ENCODE measurements at regions not wholly inside any gene's neighbourhood (a gene's known extent, or its start where the extent isn't known, plus 50 kb on each side); places are given as distances from the start of the nearest gene placed in this dataset.

DNA sequence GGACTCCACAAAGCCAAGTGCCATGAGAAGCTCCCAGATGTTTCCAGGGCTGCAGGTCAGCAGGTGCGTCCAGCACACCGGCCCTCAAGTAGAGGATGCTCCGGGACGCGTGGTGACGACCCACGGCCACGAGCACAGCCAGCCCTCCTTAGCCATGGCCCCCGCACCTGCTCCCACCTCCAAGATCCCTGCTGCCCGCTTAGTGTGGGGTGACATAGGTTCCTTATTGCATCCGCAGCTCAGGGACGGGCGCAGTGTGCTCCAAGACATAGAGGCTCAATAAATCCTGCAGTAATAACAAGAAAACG lies 138.1 kb upstream of the RPS6KA2 start:
- TF ChIP-seq TAF1 (IDR thresholded peaks at IDR 0.05; ENCODE audit: borderline replicate concordance, insufficient read depth, low read length) (no peak), POLR2AphosphoS5 (IDR thresholded peaks at IDR 0.05; ENCODE audit: low read depth, low read length) (no peak)

All from PFSK-1 (cell line).